Endothelial cell of umbilical vein (primary cell): ENCODE measurements at regions not wholly inside any gene's neighbourhood (a gene's known extent, or its start where the extent isn't known, plus 50 kb on each side); places are given as distances from the start of the nearest gene placed in this dataset.

Source experiments
- BruUV-seq: library from RNA; stranded (reverse); fragments of 400-500 nt; replicated peaks from 2 replicates; lab custom pipeline; 2021; lab: Mats Ljungman, UMichigan
- CTCF ChIA-PET: fragments of 300-600, 350-600 bp; sonication (Branson Sonifier 250); formaldehyde crosslinking; loops from one replicate; lab custom pipeline; 2021; ENCODE audit warnings: antibody characterized with exemption, inconsistent platforms; lab: Charles Lee
- POLR2A ChIA-PET: fragments of 300-600, 350-600 bp; sonication (Branson Sonifier 250); formaldehyde crosslinking; loops from one replicate; lab custom pipeline; 2021; ENCODE audit warnings: antibody characterized with exemption, inconsistent platforms; lab: Charles Lee
- DNase-seq: peaks from one replicate; pipeline ENCODE4 v3.0.0-alpha.2; 2011; ENCODE audit warnings: low read depth, low spot score
- FAIRE-seq: peaks from 2 replicates; lab custom pipeline; 2011; peaks lifted over from hg19 to GRCh38; lab: Jason Lieb, UNC
- H2AFZ ChIP-seq: 2 replicates; pipeline ENCODE4 v1.6.0; 2012; ENCODE audit warnings: low read depth, low read length, control low read depth, inconsistent platforms
- H3K27ac ChIP-seq: 2 replicates; pipeline ENCODE4 v1.5.1; 2011; ENCODE audit warnings: low read depth, mild to moderate bottlenecking, control low read depth, low read length, moderate library complexity; ENCODE audit not compliant: insufficient read depth
- H3K27me3 ChIP-seq, 2 experiments: 2 replicates each; pipeline versions ENCODE4 v1.6.0 to v1.6.1; 2011; ENCODE audit warnings: low read length in 2 of 2, mixed read lengths in 1 of 2; ENCODE audit not compliant: control insufficient read depth in 2 of 2, insufficient read depth in 2 of 2
- H3K36me3 ChIP-seq, 2 experiments: 2 replicates in 1 of 2; 3 replicates in 1 of 2; pipeline ENCODE4 v1.5.1; 2011; ENCODE audit warnings: low read length in 2 of 2, mild to moderate bottlenecking in 1 of 2, moderate library complexity in 1 of 2; ENCODE audit not compliant: control insufficient read depth in 2 of 2, insufficient read depth in 2 of 2; ENCODE audit errors: extremely low read depth in 1 of 2
- H3K4me1 ChIP-seq: 3 replicates; pipeline ENCODE4 v1.5.1; 2011; ENCODE audit warnings: mild to moderate bottlenecking, low read length; ENCODE audit not compliant: control insufficient read depth, insufficient read depth; ENCODE audit errors: extremely low read depth
- H3K4me2 ChIP-seq: 2 replicates; pipeline ENCODE4 v1.6.1; 2011; ENCODE audit warnings: low read length, control low read depth, mixed read lengths; ENCODE audit not compliant: insufficient read depth
- H3K4me3 ChIP-seq, 3 experiments: fragments of 200-600 bp in 1 of 3; sonication (generic), shearing (Covaris generic) in 1 of 3; replicated peaks in 1 of 3; 2 replicates each; pipeline ENCODE4 v1.5.1; 2011 to 2016; ENCODE audit warnings: control low read depth in 3 of 3, low read length in 3 of 3, mild to moderate bottlenecking in 2 of 3, inconsistent platforms in 1 of 3, low read depth in 1 of 3, moderate library complexity in 1 of 3; ENCODE audit not compliant: insufficient read depth in 1 of 3
- H3K79me2 ChIP-seq: 2 replicates; pipeline ENCODE4 v1.6.0; 2012; ENCODE audit warnings: low read length, inconsistent platforms; ENCODE audit not compliant: control insufficient read depth, insufficient read depth
- H3K9ac ChIP-seq: replicated peaks from 2 replicates; pipeline ENCODE3; 2011; ENCODE audit warnings: low read length, control low read depth; ENCODE audit not compliant: insufficient read depth; ENCODE audit errors: extremely low read depth
- H3K9me1 ChIP-seq: replicated peaks from 3 replicates; pipeline ENCODE4 v1.6.0; 2011; ENCODE audit warnings: mild to moderate bottlenecking, low read length; ENCODE audit not compliant: control insufficient read depth, insufficient read depth; ENCODE audit errors: extremely low read depth
- H3K9me3 ChIP-seq: replicated peaks from 2 replicates; pipeline ENCODE4 v1.5.1; 2012; ENCODE audit warnings: low read length, inconsistent platforms; ENCODE audit not compliant: control insufficient read depth, insufficient read depth
- H4K20me1 ChIP-seq: replicated peaks from 2 replicates; pipeline ENCODE3; 2011; ENCODE audit warnings: mild to moderate bottlenecking, low read length; ENCODE audit not compliant: control insufficient read depth, insufficient read depth; ENCODE audit errors: extremely low read depth
- CTCF ChIP-seq, 2 donors: IDR thresholded peaks; 1 replicate in 1 of 2; 2 replicates in 1 of 2; pipeline ENCODE4 v1.5.1; 2011; ENCODE audit warnings: low read length in 2 of 2, mild to moderate bottlenecking in 2 of 2, moderate library complexity in 2 of 2, control low read depth in 1 of 2, inconsistent platforms in 1 of 2, low read depth in 1 of 2; ENCODE audit not compliant: insufficient read depth in 1 of 2; ENCODE audit errors: extremely low read depth in 1 of 2
- EZH2 ChIP-seq: IDR thresholded peaks from 2 replicates; pipeline ENCODE4 v1.6.1; 2012; ENCODE audit warnings: borderline replicate concordance, low read depth, mild to moderate bottlenecking, moderate library complexity, low read length, inconsistent platforms; ENCODE audit not compliant: severe bottlenecking
- FOS ChIP-seq: IDR thresholded peaks from 2 replicates; pipeline ENCODE4 v1.6.1; 2011; ENCODE audit warnings: mild to moderate bottlenecking, low read length, moderate library complexity, borderline replicate concordance; ENCODE audit not compliant: insufficient read depth
- GATA2 ChIP-seq: IDR thresholded peaks from 2 replicates; pipeline ENCODE4 v1.7.0; 2011; ENCODE audit warnings: low read depth, mild to moderate bottlenecking, moderate library complexity, mixed read lengths, low read length; ENCODE audit not compliant: insufficient read length, insufficient read depth
- JUN ChIP-seq: IDR thresholded peaks from 2 replicates; pipeline ENCODE4 v1.6.1; 2011; ENCODE audit warnings: borderline replicate concordance, low read depth; ENCODE audit not compliant: insufficient read length, insufficient read depth
- MYC ChIP-seq: IDR thresholded peaks from one replicate; pipeline ENCODE4 v1.6.1; 2011; ENCODE audit warnings: mild to moderate bottlenecking, low read depth, low read length
- POLR2A ChIP-seq: IDR thresholded peaks from 2 replicates; pipeline ENCODE4 v1.6.1; 2012; ENCODE audit warnings: low read depth, mild to moderate bottlenecking, control low read depth, low read length
- POLR2AphosphoS5 ChIP-seq: IDR thresholded peaks from 2 replicates; pipeline ENCODE4 v1.6.1; 2012; ENCODE audit warnings: low read depth, mild to moderate bottlenecking, control low read depth, low read length, moderate library complexity; ENCODE audit not compliant: insufficient read depth
- dilution Hi-C: fragments of 300-500 bp; cut with MboI; formaldehyde crosslinking; loops from one replicate; pipeline ENCODE4 v1.15.0; 2019; ENCODE audit warnings: low sequenced_read_pairs; ENCODE audit not compliant: extremely low pct_ligation_motif_present
- intact Hi-C: fragments of 100-400 bp; cut with micrococcal nuclease; formaldehyde crosslinking; loops from one replicate; pipeline ENCODE4 v1.10.0; 2022
- TF ChIP-seq, protein P1 (sequence below): IDR thresholded peaks from 2 replicates; pipeline ENCODE4 v1.6.1; 2011; ENCODE audit not compliant: insufficient read depth, insufficient read length

GRCh38 chr12:84397846-84398245 lies 514.8 kb downstream of the SLC6A15 start:
- BruUV-seq, result no TSS peak
- H3K9ac ChIP-seq, result no peak overlapping the region
- no peaks in the 10 kb centered on the region for H4K20me1 ChIP-seq
- FAIRE-seq, result no peak
- intact Hi-C loops, result loop anchor here (1.0 to 5.0 kb wide), 3 partner anchors 572 to 1713 kb away; no protein-coding TSS in a partner anchor
- no peaks in the 10 kb centered on the region for H3K9me1 ChIP-seq
- ChIA-PET CTCF (interaction anchor here (0.7 to 2.6 kb wide), 5 partner anchors 445 to 1872 kb away, joined by 3 to 33 read pairs (median 3); partner anchors contain the start of gene TMTC2), POLR2A (no interaction called here)
- H3K27me3 ChIP-seq, result no peaks in the 10 kb centered on the region
- dilution Hi-C loops, result no loop called here
- no peak overlapping the region for H3K27ac ChIP-seq
- no peak overlapping the region for H3K4me2 ChIP-seq
- no peaks in the 10 kb centered on the region for H3K9me3 ChIP-seq
- H3K4me3 ChIP-seq, result no peak overlapping the region
- TF ChIP-seq FOS (no peak), JUN (no peak), CTCF (IDR thresholded peaks at IDR 0.05; ENCODE audit: extremely low read depth in 1 of 2, insufficient read depth in 1 of 2, low read depth in 1 of 2, low read length in 2 of 2) (no peak), POLR2AphosphoS5 (no peak), GATA2 (no peak), EZH2 (no peak), POLR2A (no peak), MYC (no peak)
- TF ChIP-seq, protein P1, sequence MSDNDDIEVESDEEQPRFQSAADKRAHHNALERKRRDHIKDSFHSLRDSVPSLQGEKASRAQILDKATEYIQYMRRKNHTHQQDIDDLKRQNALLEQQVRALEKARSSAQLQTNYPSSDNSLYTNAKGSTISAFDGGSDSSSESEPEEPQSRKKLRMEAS, result no peak
- no peak for DNase-seq
- no peaks in the 10 kb centered on the region for H3K4me1 ChIP-seq
- H2AFZ ChIP-seq, result no peak overlapping the region
- H3K79me2 ChIP-seq, result no peaks in the 10 kb centered on the region
- no peaks in the 10 kb centered on the region for H3K36me3 ChIP-seq
